ENCODE measurements at regions not wholly inside any gene's neighbourhood (a gene's known extent, or its start where the extent isn't known, plus 50 kb on each side); places are given as distances from the start of the nearest gene placed in this dataset.

DNA sequence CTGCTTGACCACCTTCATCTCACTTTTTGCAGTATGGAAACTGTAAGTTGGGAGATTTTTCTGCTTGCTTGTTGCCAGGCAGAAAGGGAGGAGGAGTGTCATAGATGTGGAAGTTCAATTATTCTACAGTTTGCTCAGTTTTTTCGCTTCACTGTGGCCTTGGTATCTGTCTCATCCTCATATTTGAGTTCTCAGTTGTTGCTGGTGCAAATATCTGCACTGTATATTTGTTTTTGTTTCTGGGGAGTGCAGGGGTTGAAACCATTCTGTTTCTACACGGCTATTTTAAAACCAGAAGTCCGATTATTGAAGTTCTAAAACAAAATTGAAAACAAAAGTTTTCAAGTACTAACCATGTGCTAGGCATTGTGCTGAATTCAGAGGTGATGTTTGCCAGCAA is 153.4 kb downstream of the JRKL start:
- TF ChIP-seq, protein P1, sequence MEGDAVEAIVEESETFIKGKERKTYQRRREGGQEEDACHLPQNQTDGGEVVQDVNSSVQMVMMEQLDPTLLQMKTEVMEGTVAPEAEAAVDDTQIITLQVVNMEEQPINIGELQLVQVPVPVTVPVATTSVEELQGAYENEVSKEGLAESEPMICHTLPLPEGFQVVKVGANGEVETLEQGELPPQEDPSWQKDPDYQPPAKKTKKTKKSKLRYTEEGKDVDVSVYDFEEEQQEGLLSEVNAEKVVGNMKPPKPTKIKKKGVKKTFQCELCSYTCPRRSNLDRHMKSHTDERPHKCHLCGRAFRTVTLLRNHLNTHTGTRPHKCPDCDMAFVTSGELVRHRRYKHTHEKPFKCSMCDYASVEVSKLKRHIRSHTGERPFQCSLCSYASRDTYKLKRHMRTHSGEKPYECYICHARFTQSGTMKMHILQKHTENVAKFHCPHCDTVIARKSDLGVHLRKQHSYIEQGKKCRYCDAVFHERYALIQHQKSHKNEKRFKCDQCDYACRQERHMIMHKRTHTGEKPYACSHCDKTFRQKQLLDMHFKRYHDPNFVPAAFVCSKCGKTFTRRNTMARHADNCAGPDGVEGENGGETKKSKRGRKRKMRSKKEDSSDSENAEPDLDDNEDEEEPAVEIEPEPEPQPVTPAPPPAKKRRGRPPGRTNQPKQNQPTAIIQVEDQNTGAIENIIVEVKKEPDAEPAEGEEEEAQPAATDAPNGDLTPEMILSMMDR (IDR thresholded peaks at IDR 0.05) = no peak
- no peak for TF ChIP-seq EZH2 (IDR thresholded peaks at IDR 0.05; ENCODE audit: borderline replicate concordance, insufficient read depth, low read depth, low read length, poor library complexity, severe bottlenecking)
